ENCODE measurements at regions not wholly inside any gene's neighbourhood (a gene's known extent, or its start where the extent isn't known, plus 50 kb on each side); places are given as distances from the start of the nearest gene placed in this dataset.

DNA sequence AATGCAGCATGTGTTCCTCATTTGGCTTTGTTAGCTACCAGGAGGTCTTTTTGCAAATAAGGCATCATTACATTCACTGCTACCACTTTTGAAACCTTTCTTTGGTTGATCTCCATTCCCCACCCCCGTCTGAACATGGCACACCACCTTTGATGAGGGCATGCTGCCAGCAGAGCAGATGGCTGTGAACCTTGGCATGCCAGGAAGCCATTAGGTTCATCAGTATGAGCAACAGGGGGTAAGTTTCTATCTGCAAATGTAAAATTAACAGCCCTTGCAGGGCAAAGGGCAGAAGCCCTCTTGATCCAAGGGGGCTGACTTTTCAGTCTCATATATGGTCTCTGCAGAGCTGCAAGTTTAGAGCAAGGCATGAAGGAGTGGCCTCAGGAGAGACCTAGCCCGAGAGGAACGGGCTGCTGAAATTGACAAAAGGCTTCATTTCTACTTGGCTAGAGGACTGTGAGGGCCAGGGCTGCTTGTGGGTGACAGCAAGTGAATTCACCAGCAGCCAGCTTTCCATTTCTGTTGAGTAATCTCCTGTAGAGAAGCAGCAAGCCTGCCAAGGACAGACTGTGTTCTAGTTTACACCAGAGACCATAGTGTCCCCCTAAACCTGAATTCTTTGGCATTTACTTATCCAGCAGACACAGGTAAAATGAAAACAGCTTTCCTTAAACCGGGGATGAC, 127.9 kb downstream of the ZNF326 start:
- TF ChIP-seq, protein P1, sequence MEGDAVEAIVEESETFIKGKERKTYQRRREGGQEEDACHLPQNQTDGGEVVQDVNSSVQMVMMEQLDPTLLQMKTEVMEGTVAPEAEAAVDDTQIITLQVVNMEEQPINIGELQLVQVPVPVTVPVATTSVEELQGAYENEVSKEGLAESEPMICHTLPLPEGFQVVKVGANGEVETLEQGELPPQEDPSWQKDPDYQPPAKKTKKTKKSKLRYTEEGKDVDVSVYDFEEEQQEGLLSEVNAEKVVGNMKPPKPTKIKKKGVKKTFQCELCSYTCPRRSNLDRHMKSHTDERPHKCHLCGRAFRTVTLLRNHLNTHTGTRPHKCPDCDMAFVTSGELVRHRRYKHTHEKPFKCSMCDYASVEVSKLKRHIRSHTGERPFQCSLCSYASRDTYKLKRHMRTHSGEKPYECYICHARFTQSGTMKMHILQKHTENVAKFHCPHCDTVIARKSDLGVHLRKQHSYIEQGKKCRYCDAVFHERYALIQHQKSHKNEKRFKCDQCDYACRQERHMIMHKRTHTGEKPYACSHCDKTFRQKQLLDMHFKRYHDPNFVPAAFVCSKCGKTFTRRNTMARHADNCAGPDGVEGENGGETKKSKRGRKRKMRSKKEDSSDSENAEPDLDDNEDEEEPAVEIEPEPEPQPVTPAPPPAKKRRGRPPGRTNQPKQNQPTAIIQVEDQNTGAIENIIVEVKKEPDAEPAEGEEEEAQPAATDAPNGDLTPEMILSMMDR (IDR thresholded peaks at IDR 0.05 in 4 of 5, conservative IDR thresholded peaks at IDR 0.05 in 1 of 5): no peak
- TF ChIP-seq POLR2A (IDR thresholded peaks at IDR 0.05): no peak
